ENCODE measurements at regions not wholly inside any gene's neighbourhood (a gene's known extent, or its start where the extent isn't known, plus 50 kb on each side); places are given as distances from the start of the nearest gene placed in this dataset.

- H3K9ac ChIP-seq (ENCODE audit: low read length in 3 of 3), result no peak overlapping the region
- FAIRE-seq, result no peak
- DNase-seq, result no peak
These were observed 114.7 kb downstream of the BUD13 start for GRCh38 chr11:116657842-116658825.

GRCh38 chr11:116656011-116656410 is 116.8 kb downstream of the BUD13 start:
- Histone ChIP-seq H3K36me3 (ENCODE audit: control insufficient read depth in 2 of 3, insufficient read depth in 3 of 3, low read length in 3 of 3) (no peaks in the 10 kb centered on the region), H3K9me3 (ENCODE audit: control insufficient read depth in 2 of 3, insufficient read depth in 1 of 3, low read length in 3 of 3) (peaks cover 0 to 5% (median 0%) of the 10 kb centered on the region in 3 donors), H3K9ac (ENCODE audit: low read length in 3 of 3) (no peak overlapping the region), H3K27ac (ENCODE audit: low read depth in 2 of 2, low read length in 2 of 2) (no peak overlapping the region), H3K27me3 (ENCODE audit: control insufficient read depth, insufficient read depth, low read length) (no peaks in the 10 kb centered on the region), H3K4me3 (ENCODE audit: low read length in 3 of 3) (no peak overlapping the region), H3K4me1 (ENCODE audit: control insufficient read depth in 2 of 3, insufficient read depth in 2 of 3, low read depth in 1 of 3, low read length in 3 of 3) (no peaks in the 10 kb centered on the region)
- no peak for DNase-seq
- FAIRE-seq, result no peak
- intact Hi-C loops (cut with DNase I), result no loop called here
- no peak for TF ChIP-seq CTCF (IDR thresholded peaks at IDR 0.05; ENCODE audit: borderline replicate concordance, extremely low read depth, insufficient read depth)

More at GRCh38 chr11:116657842-116658825, 114.7 kb downstream of the BUD13 start:
- no peaks in the 10 kb centered on the region for H3K4me1 ChIP-seq (ENCODE audit: control insufficient read depth in 2 of 3, insufficient read depth in 2 of 3, low read depth in 1 of 3, low read length in 3 of 3)
- no peak overlapping the region for H3K4me3 ChIP-seq (ENCODE audit: low read length in 3 of 3)
- H3K9me3 ChIP-seq (ENCODE audit: control insufficient read depth in 2 of 3, insufficient read depth in 1 of 3, low read length in 3 of 3), result peaks cover 0 to 5% (median 0%) of the 10 kb centered on the region in 3 donors
- no peaks in the 10 kb centered on the region for H3K27me3 ChIP-seq (ENCODE audit: control insufficient read depth, insufficient read depth, low read length)
- no peak overlapping the region for H3K27ac ChIP-seq (ENCODE audit: low read depth in 2 of 2, low read length in 2 of 2)
- H3K36me3 ChIP-seq (ENCODE audit: control insufficient read depth in 2 of 3, insufficient read depth in 3 of 3, low read length in 3 of 3), result no peaks in the 10 kb centered on the region
- TF ChIP-seq CTCF (IDR thresholded peaks at IDR 0.05; ENCODE audit: borderline replicate concordance, extremely low read depth, insufficient read depth), result no peak
- intact Hi-C loops (cut with DNase I), result no loop called here

GRCh38 chr11:116654526-116654925 is 118.3 kb downstream of the BUD13 start:
- Histone ChIP-seq H3K4me3 (ENCODE audit: low read length in 3 of 3) (no peak overlapping the region), H3K9me3 (ENCODE audit: control insufficient read depth in 2 of 3, insufficient read depth in 1 of 3, low read length in 3 of 3) (peaks cover 0 to 5% (median 0%) of the 10 kb centered on the region in 3 donors), H3K27ac (ENCODE audit: low read depth in 2 of 2, low read length in 2 of 2) (no peak overlapping the region), H3K4me1 (ENCODE audit: control insufficient read depth in 2 of 3, insufficient read depth in 2 of 3, low read depth in 1 of 3, low read length in 3 of 3) (no peaks in the 10 kb centered on the region), H3K36me3 (ENCODE audit: control insufficient read depth in 2 of 3, insufficient read depth in 3 of 3, low read length in 3 of 3) (no peaks in the 10 kb centered on the region), H3K9ac (ENCODE audit: low read length in 3 of 3) (no peak overlapping the region), H3K27me3 (ENCODE audit: control insufficient read depth, insufficient read depth, low read length) (no peaks in the 10 kb centered on the region)
- FAIRE-seq, result no peak
- DNase-seq, result no peak
- intact Hi-C loops (cut with DNase I), result no loop called here
- TF ChIP-seq CTCF (IDR thresholded peaks at IDR 0.05; ENCODE audit: borderline replicate concordance, extremely low read depth, insufficient read depth), result no peak
